ENCODE measurements at regions not wholly inside any gene's neighbourhood (a gene's known extent, or its start where the extent isn't known, plus 50 kb on each side); places are given as distances from the start of the nearest gene placed in this dataset.
"Not testable (repeated sequence)": the region's sequence is repeated elsewhere in the genome, so short reads cannot be mapped to it uniquely, and the experiment has no call there.

DNA sequence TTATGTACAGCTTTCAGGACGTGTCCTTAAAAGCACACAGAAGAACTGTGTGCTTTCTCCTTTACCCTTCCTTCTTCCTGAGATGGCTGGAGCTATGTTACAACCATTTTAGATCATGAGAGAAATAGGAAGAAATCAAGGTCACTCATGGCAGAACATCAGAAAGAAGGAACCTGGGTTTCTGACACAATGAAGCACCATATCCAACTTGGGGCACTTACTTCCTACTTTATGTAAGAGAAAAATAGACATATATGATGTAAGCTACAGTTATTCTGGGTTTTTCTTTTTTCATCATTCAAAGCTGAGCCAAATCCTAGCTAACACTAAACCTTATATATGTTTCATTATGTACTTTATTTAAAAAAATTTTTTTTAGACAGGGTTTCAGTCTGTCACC is 79.5 kb downstream of the FAM161A start:
- DNase-seq (ENCODE audit: low read depth) = no peak

DNA sequence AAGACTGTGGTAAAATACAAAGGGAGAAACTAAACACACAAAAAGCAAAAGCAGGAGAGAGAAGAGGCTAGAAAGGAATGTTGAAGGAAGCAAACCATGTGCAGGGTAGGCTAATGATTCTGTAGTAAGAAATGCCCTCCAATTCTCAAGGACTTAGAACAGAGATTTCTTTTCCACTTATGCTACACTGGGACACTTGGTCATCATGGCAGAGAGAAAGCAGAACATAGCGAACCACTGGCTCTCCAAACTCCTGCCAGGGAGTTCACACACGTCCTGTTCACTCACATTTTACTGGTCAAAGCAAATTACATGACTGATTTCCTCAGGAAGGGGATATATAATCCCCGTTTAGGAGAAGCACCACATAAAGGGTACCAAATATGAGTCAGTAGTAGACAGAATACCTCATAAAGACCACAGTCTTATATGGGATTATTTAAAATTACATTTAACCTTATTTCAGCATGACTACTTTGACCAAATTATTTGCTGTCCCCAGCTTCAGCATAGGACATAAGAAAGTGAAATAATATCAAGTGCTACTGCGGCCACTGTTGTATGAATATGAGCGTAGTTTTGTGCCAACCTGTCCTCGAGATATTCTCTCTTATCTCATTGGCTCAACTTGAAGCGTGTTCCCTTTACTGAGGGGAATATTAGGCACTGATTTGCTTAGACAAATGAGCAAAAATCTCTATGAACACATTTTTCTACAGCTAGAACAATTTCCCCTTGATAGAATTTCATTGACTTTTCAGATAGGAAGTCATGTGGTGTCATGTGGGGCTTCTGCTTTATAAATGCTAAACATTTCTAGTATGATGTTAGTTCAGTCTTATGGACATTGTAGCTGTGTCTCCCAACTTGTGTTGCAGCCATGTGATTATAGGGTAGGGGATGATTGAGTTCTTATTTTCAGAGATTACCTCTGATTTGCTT is 81.7 kb downstream of the FAM161A start:
- no peak for DNase-seq (ENCODE audit: low read depth)

DNA sequence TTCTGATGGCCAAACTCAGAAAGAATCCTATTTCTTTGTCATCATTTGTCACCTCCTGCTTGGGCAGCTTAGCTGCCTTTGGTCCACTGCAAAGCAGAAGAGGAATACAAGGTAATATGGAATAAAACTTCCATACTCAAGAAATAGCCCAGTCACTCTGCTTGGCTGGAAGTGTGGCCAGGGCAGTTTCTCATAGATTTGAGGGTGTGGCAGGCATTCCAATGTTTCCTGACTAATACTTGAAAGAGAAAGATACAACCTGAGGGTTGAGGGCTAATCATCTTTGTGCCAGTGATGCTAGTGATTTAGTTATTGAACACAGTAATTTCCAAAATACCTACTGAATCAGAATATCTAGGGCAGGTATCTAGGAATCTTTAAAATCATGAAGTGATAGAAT is 83.1 kb downstream of the FAM161A start:
- no peak for DNase-seq (ENCODE audit: low read depth)

DNA sequence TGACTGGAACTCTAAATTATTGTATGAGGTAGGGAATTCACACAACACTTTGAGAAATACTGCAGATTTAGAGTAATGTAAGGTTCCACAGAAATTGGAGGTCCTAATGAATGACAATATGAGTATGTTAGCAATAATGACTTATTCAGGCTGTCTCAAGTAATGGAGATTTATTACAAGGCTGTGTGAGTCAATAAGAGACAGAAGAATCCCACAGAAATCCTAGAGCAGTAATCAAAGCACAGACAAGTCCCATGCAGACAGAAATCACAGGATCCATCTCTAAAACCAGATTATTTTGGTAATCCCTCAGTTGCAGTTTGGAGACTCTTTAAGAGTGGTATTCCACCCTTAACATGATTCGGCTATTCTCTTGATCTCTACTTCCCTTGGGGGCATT is 83.6 kb downstream of the FAM161A start:
- no peak for DNase-seq (ENCODE audit: low read depth)

DNA sequence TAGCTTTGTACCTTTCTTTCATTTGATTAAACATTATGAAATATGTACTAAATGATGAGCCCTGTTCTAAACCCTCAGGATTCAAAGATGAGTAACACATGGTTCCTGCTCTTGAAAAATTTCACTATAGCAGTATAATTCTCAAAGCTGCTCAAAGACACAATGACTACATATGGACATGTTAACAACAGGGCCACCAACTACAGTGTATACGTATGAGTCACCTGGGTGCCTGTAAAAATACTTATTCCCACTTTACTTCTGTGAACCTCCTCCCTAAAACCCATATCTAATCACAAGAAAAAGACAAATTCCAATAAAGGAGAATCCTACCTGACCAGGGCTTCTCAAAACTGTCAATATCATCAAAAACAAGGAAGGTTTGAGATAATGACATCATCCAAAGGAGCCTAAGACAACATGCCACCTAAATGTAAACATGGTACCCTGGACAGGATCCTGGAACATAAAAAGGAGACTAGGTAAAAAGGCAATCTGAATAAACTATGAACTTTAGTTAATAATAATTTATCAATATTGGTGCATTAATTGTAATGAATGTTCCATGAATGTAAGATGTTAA is 84.7 kb downstream of the FAM161A start:
- DNase-seq (ENCODE audit: low read depth) = no peak

DNA sequence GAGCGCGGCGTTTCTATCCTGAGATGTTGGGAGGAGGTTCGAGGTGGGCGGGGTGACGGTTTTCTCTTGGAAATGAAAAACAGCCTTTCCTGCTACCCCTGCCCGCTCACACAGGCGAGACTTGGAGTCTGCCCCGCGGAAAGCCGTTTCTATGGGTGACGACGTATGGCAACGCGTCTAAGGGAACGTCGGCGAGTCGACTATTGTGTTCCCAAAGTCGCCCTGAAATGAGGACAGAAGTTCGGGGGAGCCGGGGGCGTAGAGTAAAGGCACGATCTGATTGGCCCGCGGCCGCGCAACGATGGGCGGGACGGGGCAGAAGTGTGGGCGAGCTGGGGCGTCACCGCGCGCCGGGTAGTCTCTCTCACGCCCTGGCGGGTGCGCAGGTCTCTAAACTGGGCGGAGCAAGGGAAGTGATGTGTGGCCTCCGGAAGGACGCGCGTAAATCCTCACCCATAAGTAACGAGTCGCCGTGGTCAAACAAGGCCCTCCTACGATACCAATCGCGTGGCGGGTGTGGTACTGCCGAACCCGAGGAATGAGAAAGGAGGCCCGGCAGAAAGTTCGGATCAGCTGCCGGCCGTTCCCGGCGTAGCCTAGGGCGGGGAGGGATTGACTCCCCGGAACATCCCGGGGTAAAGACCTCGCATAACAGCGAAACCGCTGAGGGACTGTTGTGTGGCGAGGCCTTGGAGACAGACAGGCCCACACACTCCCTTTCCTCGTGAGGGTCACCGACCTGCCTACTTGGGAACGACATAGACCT is 89.6 kb downstream of the FAM161A start:
- DNase-seq (ENCODE audit: low read depth) = peak; percentile 90

DNA sequence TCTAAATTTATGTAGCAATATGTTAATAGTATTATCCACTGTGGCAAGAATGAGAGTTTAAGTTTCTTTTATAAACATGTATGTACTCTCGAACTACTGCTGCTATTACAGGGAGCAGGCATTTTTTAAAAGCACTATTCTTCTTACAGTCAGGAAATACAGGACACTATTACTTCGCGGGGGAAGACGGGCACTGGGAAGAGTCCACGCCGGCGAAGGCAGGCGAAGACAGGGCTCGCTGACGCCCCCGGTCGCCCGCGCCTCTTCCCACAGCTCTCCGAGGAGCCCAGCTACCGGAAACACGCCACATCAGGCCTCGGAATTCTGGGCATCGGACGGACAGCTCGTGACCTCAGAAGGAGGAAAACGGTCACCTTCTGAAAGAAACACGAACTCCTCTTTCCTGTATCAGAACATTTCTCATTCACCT is 90.2 kb downstream of the FAM161A start:
- no peak for DNase-seq (ENCODE audit: low read depth)

DNA sequence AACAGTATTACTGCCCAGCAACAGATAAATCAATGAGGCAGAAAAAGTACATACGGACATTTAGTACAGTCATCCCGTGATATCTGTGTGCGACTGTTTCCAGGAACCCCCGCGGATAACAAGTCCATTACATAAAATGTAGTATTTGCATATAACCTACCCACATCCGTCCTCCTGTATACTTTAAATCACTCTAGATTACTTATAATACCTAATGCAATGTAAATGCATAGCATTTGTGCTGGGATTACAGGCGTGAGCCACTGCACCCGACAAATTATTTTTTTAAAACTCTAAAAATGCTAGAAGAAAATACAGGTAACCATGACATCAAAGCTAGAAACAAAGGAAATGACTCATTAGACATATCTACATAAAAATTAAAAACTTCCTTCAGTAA is 91.6 kb downstream of the FAM161A start:
- no peak for DNase-seq (ENCODE audit: low read depth)

DNA sequence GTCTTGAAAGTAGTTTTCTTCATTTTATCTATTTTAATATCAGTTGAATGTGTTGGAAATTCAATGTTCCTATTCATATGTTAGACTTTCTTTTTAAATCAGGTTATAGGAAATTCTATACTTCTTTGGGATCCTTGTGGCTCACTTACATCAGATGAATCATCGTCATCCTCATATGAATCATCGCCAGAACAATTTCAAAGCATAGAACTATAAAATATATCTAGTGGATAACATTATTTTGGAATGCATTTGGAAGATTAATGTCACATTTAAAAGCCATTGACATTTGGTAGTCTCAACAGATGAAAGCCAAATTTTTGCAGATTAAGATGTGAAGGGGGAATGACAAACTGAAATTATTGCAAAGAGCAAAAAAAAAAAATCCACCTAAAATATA is 94.1 kb downstream of the FAM161A start:
- no peak for DNase-seq (ENCODE audit: low read depth)

DNA sequence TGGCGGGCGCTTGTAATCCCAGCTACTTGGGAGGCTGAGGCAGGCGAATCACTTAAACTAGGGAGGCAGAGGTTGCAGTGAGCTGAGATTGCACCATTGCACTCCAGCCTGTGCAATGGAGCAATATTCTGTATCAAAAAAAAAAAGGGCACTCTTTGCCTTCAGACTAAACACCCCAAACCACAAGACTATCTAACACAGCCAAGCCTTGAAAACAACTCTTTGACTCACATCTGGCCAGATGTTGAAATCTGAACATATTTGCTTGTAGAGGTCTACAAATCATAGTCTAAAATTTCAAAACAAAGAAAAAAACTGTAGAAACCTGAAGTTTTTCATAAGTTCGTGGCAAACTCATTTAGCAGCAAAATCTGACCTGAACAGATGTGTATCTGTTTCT is 94.9 kb downstream of the FAM161A start:
- DNase-seq (ENCODE audit: low read depth) = no peak

DNA sequence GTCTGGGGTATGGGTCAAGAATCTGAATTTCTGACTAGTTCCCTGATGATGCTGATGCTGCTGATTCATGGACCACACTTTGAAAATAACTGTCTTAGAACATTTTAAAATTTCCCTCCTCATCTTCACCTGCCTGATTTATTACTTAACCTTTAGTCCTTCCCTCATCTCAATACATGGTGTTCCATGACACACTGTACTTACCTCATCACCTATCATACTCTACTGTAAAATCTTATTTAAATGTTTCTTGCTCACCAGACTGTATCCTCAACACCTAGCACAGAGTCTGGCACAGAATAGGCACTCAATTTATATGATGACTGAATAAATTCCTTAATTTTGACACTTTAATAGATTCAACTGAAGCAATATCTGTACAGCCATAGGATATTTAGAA is 95.7 kb downstream of the FAM161A start:
- no peak for DNase-seq (ENCODE audit: low read depth)

DNA sequence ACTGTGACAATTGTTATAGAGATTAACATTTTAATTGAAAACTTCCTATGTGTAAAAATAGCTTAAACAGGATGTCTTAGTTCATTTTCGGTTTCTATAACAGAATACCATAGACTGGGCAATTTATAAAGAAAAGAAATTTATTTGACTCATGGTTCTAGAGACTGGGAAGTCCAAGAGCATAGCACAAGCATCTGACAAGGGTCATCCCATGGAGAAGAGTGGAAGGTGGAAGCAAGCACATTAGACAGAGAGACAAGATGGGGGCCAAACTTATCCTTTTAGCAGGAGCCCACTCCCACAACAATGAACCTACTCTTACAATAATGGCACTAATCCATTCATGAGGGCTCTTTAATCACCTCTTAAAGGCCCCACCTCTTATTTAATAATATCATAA is 100.3 kb downstream of the FAM161A start:
- no peak for DNase-seq (ENCODE audit: low read depth)

DNA sequence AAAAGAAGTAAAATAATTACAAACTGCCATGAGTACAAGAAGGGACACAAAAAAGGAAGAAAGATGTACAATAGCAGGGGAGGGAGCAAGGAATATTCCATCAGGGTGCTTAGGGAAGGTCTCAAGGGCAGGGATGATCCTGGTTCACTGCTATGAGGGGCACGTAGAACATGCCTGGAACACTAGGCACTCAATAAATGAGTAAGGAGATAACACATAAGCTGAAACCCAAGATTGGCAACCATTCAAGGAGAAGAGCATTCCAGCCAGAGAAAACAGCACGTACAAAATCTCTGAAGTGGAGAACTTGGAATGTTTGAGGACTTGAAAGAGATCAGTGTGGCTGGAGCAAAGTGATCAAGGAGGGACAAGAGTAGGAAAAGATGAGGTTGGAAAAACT is 103.2 kb downstream of the FAM161A start:
- DNase-seq (ENCODE audit: low read depth) = no peak

DNA sequence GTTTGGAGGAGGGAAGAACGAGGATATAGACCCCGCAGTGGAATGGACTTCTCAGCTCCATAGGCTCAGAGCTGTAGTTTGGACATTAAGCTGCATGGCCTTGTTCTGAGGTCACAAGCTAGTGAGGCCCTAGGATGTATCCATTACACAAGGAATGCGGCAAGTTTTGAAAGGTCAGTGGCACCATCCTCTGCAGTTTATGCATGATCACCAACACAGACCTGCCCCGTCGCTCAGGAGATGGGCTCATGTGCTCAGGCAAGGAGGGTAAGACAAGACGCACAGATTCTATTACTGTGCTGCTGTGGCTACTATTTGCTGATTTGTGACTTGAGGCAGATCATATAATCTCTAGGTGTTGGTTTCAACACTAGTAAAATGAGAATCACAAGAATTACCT is 110.9 kb downstream of the FAM161A start:
- DNase-seq (ENCODE audit: low read depth) = no peak

DNA sequence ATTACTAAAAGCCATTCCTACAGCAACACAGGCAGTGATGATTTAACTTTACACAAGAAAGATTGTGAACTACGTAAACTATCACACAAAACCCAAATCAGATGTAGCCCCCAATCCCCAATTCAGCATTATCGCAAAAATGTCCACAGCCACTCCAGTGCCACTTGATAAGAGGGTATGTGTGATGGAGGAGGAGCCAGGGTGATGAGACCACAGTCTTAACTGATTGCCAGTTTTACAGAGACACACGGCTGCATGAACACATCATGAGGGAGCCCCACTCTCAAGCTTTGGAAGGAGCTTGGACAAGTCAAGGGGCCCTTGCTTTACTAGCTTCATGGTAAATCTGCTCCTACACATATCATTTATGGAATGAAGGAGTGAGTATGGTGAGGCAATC is 116.0 kb downstream of the FAM161A start:
- DNase-seq (ENCODE audit: low read depth) = no peak

DNA sequence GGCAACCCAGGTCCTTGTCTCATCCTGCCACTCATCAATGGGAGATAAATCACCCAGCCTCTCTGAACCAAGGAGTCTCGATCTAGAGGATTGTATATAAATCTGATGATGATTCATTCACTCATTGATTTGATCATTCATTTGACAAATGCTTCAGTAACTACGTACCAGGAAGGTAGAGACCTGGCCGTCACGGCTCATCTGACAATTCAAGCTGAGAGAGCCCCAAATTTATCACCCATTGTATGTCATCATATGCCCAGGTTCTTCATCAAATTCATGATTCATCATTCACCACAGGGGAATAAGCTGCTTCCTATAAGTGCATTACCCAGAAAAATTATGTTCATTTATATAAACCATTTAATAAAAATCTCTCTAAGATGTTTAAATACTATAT is 116.9 kb downstream of the FAM161A start:
- no peak for DNase-seq (ENCODE audit: low read depth)

DNA sequence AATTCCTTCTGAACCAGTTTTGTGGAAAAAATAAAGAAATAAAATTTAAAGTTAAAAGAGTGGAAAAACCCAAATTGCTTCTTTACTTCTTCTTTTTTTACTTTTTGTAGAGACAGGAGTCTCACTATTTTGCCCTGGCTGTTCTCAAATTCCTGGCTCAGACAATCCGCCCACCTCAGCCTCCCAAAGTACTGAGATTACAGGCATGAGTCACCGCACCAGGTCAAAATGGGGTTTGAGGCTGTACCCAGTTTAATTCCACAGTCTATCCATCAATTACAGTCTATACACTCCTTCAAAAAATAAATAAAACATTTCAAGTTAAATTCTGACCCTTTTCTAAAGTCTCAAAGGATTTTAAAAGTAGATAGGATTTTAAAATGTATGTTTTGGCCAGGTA is 120.3 kb downstream of the FAM161A start:
- DNase-seq (ENCODE audit: low read depth) = no peak

DNA sequence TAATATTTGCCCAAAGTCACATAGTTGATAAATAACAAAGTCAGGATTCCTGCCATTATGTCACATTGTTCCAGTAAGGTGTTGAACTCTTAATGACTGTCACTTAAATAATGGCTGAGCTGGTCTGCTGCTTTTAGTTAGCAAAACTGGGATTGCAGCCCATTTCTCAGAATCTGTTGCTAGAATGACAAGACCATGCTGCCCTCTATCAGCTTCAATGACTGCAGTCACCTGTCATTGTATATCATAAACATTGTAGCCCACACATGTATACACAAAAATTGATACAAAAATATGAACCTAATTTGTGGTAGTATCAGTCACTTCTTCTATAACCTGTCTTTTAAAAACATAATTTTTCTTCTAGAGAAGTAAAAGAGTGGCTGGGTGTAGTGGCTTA is 121.1 kb downstream of the FAM161A start:
- DNase-seq (ENCODE audit: low read depth) = no peak

DNA sequence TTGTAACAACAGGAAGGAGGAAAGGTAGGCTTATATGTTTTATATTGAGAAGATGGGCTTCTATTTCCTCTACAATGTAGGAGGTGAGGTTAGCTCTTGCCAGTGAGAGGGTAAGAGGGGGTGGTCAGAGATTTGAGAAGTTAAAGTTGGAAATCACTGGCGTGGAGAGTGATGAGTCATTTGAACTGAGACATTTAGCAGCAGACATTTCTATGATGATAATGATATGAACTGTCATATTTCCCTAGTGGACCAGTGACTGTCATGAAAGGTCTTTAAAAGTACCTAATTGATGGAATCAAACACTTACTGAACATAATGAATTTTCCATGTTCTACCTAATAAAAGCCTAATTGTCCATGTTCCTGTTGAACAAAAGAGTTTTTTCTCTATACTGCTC is 126.1 kb downstream of the FAM161A start:
- no peak for DNase-seq (ENCODE audit: low read depth)

DNA sequence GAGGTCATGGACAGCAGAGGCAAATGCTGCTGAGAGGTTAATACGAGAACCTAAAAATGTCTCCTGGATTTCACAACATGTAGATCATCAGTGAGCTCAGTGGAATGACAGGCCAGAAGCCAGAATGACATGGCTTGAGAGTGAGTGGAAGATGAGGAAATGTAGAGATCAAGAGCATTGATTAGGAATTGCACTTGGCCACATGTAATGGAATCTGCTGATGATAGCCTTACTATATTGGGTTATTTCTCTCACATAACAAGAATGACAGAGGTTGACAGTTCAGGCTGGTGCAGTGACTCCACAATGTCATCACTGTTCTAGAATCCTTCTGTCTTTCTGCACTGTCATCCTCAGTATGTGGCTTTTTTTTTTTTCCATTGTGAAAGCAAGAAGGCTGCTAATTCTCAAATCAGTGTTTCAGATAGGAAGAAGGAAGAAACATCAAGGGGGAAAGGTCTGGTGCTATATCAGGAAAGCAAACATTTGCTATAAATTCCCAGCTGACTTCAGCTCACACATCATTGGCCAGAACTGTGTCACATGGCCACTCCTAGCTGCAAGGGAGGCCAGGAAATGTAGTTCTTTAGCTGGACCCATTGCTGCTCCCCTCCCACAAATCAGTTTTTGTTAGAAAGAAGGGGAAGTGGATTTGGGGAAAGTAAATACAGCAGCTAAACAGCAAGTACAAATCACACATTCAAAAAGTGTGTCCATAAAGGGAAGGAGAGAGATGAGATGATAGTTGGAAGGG is 127.2 kb downstream of the FAM161A start:
- no peak for DNase-seq (ENCODE audit: low read depth)

DNA sequence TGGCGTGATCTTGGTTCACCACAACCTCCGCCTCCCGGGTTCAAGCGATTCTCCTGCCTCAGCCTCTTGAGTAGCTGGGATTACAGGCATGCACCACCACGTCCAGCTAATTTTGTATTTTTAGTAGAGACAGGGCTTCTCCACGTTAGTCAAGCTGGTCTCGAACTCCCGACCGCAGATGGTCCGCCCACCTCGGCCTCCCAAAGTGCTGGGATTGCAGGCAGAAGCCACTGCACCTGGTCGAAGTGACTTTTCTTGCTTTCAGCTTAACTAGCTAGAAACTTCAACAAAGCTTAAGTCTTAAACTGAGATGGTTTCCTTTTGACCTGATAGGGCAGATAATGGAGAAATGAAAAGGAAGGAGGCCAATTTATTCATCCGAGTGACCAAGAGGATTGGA is 130.5 kb downstream of the FAM161A start:
- not testable (repeated sequence) for DNase-seq (ENCODE audit: low read depth)

DNA sequence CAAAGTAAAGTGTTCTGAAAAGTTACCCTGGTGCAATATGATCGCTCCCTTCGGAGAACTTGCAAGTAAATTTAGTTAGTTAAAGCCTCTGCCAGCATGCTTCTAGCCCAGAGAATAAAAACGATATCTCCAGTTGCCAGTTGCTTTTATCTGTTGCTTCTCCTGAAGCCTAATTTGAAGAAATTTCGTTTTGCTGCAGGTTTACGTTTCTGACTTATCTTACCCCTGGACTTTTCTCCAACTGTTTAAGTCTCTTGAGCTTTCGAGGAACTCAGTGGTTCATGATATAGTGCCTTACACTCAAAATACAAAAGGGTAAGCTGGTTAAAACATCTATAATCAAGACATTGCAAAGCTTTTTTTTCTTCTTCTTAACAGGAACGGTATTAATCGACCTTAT is 131.1 kb downstream of the FAM161A start:
- DNase-seq (ENCODE audit: low read depth) = no peak
